ENCODE measurements at regions not wholly inside any gene's neighbourhood (a gene's known extent, or its start where the extent isn't known, plus 50 kb on each side); places are given as distances from the start of the nearest gene placed in this dataset.
"Not testable (repeated sequence)": the region's sequence is repeated elsewhere in the genome, so short reads cannot be mapped to it uniquely, and the experiment has no call there.

- not testable (repeated sequence) for H3K27me3 ChIP-seq (replicated peaks; ENCODE audit: control insufficient read depth, insufficient read depth, low read length); H3K4me3 ChIP-seq (replicated peaks; ENCODE audit: low read depth, low read length); DNase-seq (ENCODE audit: extremely low read depth, insufficient read length); H3K36me3 ChIP-seq (ENCODE audit: control insufficient read depth, insufficient read depth, low read length)
Measured at GRCh38 chr10:46645110-46645509, 66.2 kb downstream of the SYT15 start.

DNA sequence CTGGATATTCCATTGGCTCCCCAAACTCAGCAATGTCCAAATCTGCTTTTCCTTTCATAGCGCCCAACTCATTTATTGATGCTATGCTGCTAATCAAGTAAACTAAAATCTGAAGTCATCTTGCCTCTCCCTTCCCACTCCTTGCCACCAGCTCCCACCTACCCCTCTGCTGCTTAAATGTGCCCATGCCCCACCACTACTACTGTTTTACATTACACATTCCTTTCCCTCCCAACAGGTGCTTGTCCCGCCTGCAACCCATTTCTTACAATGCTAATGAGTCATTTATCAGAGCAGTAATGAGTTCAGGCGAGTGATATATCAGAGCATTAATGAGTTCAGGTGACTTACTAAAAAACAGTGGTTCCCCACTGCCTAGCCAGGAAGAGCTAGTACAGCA lies 67.2 kb downstream of the SYT15 start:
- not testable (repeated sequence) for H3K27me3 ChIP-seq (replicated peaks; ENCODE audit: control insufficient read depth, insufficient read depth, low read length); H3K36me3 ChIP-seq (ENCODE audit: control insufficient read depth, insufficient read depth, low read length); DNase-seq (ENCODE audit: extremely low read depth, insufficient read length); H3K4me3 ChIP-seq (replicated peaks; ENCODE audit: low read depth, low read length)

GRCh38 chr10:46650967-46651366 lies 72.0 kb downstream of the SYT15 start:
- DNase-seq (ENCODE audit: extremely low read depth, insufficient read length); H3K4me3 ChIP-seq (replicated peaks; ENCODE audit: low read depth, low read length); H3K36me3 ChIP-seq (ENCODE audit: control insufficient read depth, insufficient read depth, low read length); H3K27me3 ChIP-seq (replicated peaks; ENCODE audit: control insufficient read depth, insufficient read depth, low read length): not testable (repeated sequence)

DNA sequence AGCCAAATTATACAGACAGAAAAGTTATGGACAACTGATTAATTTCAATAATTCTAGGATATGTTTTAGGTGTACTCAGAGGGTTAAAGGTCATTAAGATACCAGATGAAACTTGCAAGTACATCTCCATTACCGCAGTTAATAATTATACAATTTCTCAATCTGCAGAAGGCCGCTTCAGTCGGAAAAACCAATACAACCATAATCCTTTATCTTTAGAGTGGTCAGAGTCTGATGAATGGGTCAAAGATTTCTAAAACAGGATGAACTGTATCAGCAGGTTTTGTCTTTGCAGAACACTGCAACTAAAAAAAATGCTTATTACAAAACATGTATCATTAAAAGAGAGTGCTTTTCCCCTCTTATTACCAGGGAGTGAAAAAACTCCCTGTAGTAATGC lies 78.5 kb downstream of the SYT15 start:
- DNase-seq (ENCODE audit: extremely low read depth, insufficient read length); H3K36me3 ChIP-seq (ENCODE audit: control insufficient read depth, insufficient read depth, low read length); H3K4me3 ChIP-seq (replicated peaks; ENCODE audit: low read depth, low read length): not testable (repeated sequence)

GRCh38 chr10:46660027-46660834 lies 81.3 kb downstream of the SYT15 start:
- not testable (repeated sequence) for H3K27me3 ChIP-seq (replicated peaks; ENCODE audit: control insufficient read depth, insufficient read depth, low read length); DNase-seq (ENCODE audit: extremely low read depth, insufficient read length); H3K4me3 ChIP-seq (replicated peaks; ENCODE audit: low read depth, low read length); H3K36me3 ChIP-seq (ENCODE audit: control insufficient read depth, insufficient read depth, low read length)

More for the DNA sequence above, 78.5 kb downstream of the SYT15 start:
- not testable (repeated sequence) for H3K27me3 ChIP-seq (replicated peaks; ENCODE audit: control insufficient read depth, insufficient read depth, low read length)

DNA sequence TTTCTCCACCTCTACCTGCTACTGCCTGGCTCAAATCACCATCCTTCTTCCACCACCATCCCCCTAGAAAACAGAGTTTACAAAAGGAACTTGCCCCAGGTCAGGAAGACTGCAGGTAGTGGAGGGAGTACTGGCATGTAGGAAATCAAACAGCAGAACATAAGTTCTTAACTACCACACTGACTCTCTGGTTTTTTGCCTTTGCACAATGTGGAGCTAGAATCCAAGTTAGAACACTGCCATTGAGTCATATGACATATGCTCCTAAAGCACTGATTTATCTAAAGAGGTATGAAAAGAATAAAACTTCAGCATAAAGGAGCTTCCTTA lies 81.9 kb downstream of the SYT15 start:
- not testable (repeated sequence) for DNase-seq (ENCODE audit: extremely low read depth, insufficient read length); H3K36me3 ChIP-seq (ENCODE audit: control insufficient read depth, insufficient read depth, low read length); H3K27me3 ChIP-seq (replicated peaks; ENCODE audit: control insufficient read depth, insufficient read depth, low read length); H3K4me3 ChIP-seq (replicated peaks; ENCODE audit: low read depth, low read length)

DNA sequence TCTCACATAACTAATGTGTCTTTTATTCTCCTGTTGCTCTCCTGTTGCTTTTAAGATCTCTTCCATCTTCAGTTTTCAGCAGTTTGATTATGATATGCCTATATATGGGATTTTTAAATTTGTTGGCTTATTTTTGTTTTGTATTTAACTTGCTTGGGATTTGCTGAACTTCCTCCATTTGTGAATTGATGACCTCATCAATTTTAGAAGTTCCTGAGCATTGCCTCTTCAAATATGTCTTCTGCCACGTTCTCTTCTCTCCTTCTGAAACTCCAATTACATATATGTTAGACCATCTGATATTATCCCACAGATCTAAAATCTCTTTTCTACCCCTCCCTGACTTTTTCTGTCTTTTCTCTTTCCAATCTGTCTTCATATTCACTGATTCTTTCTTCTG lies 86.6 kb downstream of the SYT15 start:
- H3K27me3 ChIP-seq (replicated peaks; ENCODE audit: control insufficient read depth, insufficient read depth, low read length); H3K36me3 ChIP-seq (ENCODE audit: control insufficient read depth, insufficient read depth, low read length); DNase-seq (ENCODE audit: extremely low read depth, insufficient read length); H3K4me3 ChIP-seq (replicated peaks; ENCODE audit: low read depth, low read length): not testable (repeated sequence)

DNA sequence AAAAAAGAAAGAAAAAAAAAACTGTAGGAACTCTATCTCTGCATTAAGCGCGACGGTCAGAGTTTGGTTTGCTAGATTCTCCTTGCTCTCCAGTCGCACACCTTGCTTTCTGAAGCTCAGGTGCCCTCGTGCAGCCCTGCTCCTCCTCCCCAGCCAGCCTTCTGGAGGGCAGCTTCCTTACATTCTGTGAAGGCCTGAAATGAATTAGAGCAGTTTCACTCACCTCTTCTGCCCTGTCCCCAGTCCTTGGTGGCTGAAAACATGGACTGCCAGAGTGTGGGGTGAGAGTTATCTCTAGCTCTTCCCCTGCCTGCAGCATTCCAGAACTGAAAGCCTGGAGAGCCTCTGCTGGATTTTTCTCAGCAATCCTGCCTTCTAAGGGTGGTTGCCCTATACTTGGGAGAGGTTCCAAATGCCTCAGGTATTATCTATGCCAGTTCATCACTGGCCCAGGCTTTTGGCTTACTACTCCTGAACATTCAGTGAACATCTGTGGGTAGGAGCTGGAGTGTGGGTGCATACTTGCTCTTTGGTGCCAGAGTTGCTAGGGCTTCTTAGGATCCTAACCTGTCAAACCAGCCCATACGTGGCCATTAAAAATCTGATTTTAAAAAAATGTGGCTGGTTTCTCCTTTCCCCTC lies 89.5 kb downstream of the SYT15 start:
- H3K36me3 ChIP-seq (ENCODE audit: control insufficient read depth, insufficient read depth, low read length); H3K27me3 ChIP-seq (replicated peaks; ENCODE audit: control insufficient read depth, insufficient read depth, low read length); DNase-seq (ENCODE audit: extremely low read depth, insufficient read length); H3K4me3 ChIP-seq (replicated peaks; ENCODE audit: low read depth, low read length): not testable (repeated sequence)

GRCh38 chr10:46677836-46678435 lies 99.0 kb downstream of the SYT15 start:
- not testable (repeated sequence) for DNase-seq (ENCODE audit: extremely low read depth, insufficient read length); H3K4me3 ChIP-seq (replicated peaks; ENCODE audit: low read depth, low read length); H3K27me3 ChIP-seq (replicated peaks; ENCODE audit: control insufficient read depth, insufficient read depth, low read length); H3K36me3 ChIP-seq (ENCODE audit: control insufficient read depth, insufficient read depth, low read length)

DNA sequence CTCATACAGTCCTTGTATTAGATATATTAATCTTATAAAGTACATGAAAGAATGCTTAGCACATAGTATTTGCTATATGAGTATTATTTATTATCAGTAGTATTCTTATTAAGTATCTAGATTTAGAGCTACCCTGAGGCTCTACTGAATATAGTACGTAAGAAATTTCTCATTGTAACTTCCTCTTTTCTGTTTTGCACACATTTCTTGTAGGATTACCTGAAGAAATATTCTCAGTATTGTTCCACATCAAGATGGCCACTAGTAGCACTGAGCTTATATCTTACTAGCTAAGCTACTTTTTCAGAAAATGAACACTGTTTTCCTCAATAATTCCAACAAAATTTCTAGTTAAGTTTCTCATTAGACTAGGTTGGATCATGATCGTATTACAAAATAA lies 112.5 kb downstream of the SYT15 start:
- H3K4me3 ChIP-seq (replicated peaks; ENCODE audit: low read depth, low read length); DNase-seq (ENCODE audit: extremely low read depth, insufficient read length); H3K27me3 ChIP-seq (replicated peaks; ENCODE audit: control insufficient read depth, insufficient read depth, low read length); H3K36me3 ChIP-seq (ENCODE audit: control insufficient read depth, insufficient read depth, low read length): not testable (repeated sequence)

GRCh38 chr10:46693218-46693617 lies 114.3 kb downstream of the SYT15 start:
- H3K27me3 ChIP-seq (replicated peaks; ENCODE audit: control insufficient read depth, insufficient read depth, low read length); DNase-seq (ENCODE audit: extremely low read depth, insufficient read length); H3K4me3 ChIP-seq (replicated peaks; ENCODE audit: low read depth, low read length); H3K36me3 ChIP-seq (ENCODE audit: control insufficient read depth, insufficient read depth, low read length): not testable (repeated sequence)

- H3K4me3 ChIP-seq (replicated peaks; ENCODE audit: low read depth, low read length); H3K27me3 ChIP-seq (replicated peaks; ENCODE audit: control insufficient read depth, insufficient read depth, low read length); DNase-seq (ENCODE audit: extremely low read depth, insufficient read length); H3K36me3 ChIP-seq (ENCODE audit: control insufficient read depth, insufficient read depth, low read length): not testable (repeated sequence)
Measured at GRCh38 chr10:46717264-46717663, 138.3 kb downstream of the SYT15 start.

DNA sequence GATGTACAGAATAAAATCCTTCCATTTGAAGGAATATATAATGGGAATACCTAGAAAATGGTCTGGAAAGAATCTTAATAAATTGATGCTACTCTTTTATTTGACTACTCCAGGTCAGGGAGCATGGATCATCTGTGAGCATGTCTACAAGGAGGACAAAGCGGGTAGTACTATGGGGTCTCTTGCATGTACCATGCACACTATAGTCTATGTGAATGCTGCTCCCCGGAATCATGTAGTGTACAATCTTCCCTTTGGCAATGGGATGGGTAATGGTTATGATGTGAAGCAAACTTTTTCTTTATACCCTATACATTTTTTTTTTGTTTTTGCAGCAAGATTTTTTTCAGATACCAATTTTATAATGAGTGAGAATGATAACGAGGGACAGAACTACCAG lies 139.1 kb downstream of the SYT15 start:
- not testable (repeated sequence) for H3K27me3 ChIP-seq (replicated peaks; ENCODE audit: control insufficient read depth, insufficient read depth, low read length); H3K36me3 ChIP-seq (ENCODE audit: control insufficient read depth, insufficient read depth, low read length); DNase-seq (ENCODE audit: extremely low read depth, insufficient read length); H3K4me3 ChIP-seq (replicated peaks; ENCODE audit: low read depth, low read length)

- H3K27me3 ChIP-seq (replicated peaks; ENCODE audit: control insufficient read depth, insufficient read depth, low read length); DNase-seq (ENCODE audit: extremely low read depth, insufficient read length); H3K4me3 ChIP-seq (replicated peaks; ENCODE audit: low read depth, low read length); H3K36me3 ChIP-seq (ENCODE audit: control insufficient read depth, insufficient read depth, low read length): not testable (repeated sequence)
Measured at GRCh38 chr10:46720386-46720785, 141.5 kb downstream of the SYT15 start.

Measured in GM06990 (cell line).